Middle frontal gyrus (tissue), 1 donor: ENCODE measurements at regions not wholly inside any gene's neighbourhood (a gene's known extent, or its start where the extent isn't known, plus 50 kb on each side); places are given as distances from the start of the nearest gene placed in this dataset.

ENCODE experiments used
- DNase-seq: peaks from one replicate; pipeline ENCODE4 v3.0.0-alpha.2; 2015; ENCODE audit warnings: low spot score; ENCODE audit errors: extremely low spot score

- no peak for DNase-seq
Measured at GRCh38 chr11:15580056-15580774, 465.5 kb downstream of the INSC start.

- no peak for DNase-seq
Measured at GRCh38 chr11:15580775-15581095, 466.0 kb downstream of the INSC start.

- no peak for DNase-seq
Measured at GRCh38 chr11:15584158-15584557, 469.4 kb downstream of the INSC start.

- no peak for DNase-seq
Measured at GRCh38 chr11:15585602-15586331, 471.0 kb downstream of the INSC start.

GRCh38 chr11:15586741-15587473 is 472.2 kb downstream of the INSC start:
- no peak for DNase-seq

- no peak for DNase-seq
Measured at GRCh38 chr11:15589070-15589626, 474.4 kb downstream of the INSC start.

- no peak for DNase-seq
Measured at GRCh38 chr11:15590132-15590531, 475.4 kb downstream of the INSC start.

GRCh38 chr11:15591112-15591537 is 476.4 kb downstream of the INSC start:
- DNase-seq = no peak

GRCh38 chr11:15594607-15595006 is 479.9 kb downstream of the INSC start:
- no peak for DNase-seq

GRCh38 chr11:15599376-15599775 is 484.7 kb downstream of the INSC start:
- DNase-seq = no peak

GRCh38 chr11:15602047-15602446 is 487.3 kb downstream of the INSC start:
- no peak for DNase-seq

GRCh38 chr11:15602785-15603567 is 488.3 kb downstream of the INSC start:
- DNase-seq = no peak

GRCh38 chr11:15605094-15605493 is 490.4 kb downstream of the INSC start:
- DNase-seq = no peak

GRCh38 chr11:15607361-15608036 is 492.8 kb downstream of the INSC start:
- DNase-seq = no peak

GRCh38 chr11:15609445-15609844 is 494.7 kb downstream of the INSC start:
- no peak for DNase-seq

- DNase-seq = no peak
Measured at GRCh38 chr11:15610881-15611280, 496.2 kb downstream of the INSC start.

GRCh38 chr11:15613251-15613650 is 498.5 kb downstream of the INSC start:
- DNase-seq = no peak

GRCh38 chr11:15613789-15614188 is 499.1 kb downstream of the INSC start:
- no peak for DNase-seq

- DNase-seq = no peak
Measured at GRCh38 chr11:15615398-15616096, 500.8 kb downstream of the INSC start.
